AG09319 (cell line): ENCODE measurements at regions not wholly inside any gene's neighbourhood (a gene's known extent, or its start where the extent isn't known, plus 50 kb on each side); places are given as distances from the start of the nearest gene placed in this dataset.

Source experiments
- DNase-seq: peaks from one replicate; pipeline ENCODE4 v3.0.0-alpha.2; 2010; ENCODE audit warnings: low read depth; ENCODE audit errors: extremely low read depth
- TF ChIP-seq, protein P1 (sequence below): IDR thresholded peaks from 2 replicates; pipeline ENCODE4 v1.5.1; 2011; ENCODE audit warnings: low read depth, mild to moderate bottlenecking, inconsistent platforms, low read length, moderate library complexity

DNA sequence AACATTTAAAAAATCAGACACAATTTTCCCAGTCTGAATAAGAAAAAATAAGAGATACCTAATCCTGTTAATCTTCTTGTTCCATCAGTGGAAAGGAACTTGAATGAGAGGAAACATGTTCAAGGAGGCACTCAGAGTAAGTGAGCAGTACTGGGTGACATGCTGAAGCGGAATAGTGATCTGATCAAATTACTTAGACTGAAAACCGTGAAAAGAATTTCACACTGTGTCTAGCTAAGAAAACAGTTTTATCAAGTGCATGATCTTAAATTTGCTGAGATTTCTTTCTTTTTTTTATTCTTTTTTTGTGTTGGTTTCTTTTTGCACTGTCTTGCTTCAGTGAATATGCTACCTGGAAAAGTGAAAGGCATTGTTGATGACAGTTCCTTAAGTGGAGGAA is 249.5 kb upstream of the SLC10A2 start:
- no peak for DNase-seq
- TF ChIP-seq, protein P1, sequence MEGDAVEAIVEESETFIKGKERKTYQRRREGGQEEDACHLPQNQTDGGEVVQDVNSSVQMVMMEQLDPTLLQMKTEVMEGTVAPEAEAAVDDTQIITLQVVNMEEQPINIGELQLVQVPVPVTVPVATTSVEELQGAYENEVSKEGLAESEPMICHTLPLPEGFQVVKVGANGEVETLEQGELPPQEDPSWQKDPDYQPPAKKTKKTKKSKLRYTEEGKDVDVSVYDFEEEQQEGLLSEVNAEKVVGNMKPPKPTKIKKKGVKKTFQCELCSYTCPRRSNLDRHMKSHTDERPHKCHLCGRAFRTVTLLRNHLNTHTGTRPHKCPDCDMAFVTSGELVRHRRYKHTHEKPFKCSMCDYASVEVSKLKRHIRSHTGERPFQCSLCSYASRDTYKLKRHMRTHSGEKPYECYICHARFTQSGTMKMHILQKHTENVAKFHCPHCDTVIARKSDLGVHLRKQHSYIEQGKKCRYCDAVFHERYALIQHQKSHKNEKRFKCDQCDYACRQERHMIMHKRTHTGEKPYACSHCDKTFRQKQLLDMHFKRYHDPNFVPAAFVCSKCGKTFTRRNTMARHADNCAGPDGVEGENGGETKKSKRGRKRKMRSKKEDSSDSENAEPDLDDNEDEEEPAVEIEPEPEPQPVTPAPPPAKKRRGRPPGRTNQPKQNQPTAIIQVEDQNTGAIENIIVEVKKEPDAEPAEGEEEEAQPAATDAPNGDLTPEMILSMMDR = no peak

DNA sequence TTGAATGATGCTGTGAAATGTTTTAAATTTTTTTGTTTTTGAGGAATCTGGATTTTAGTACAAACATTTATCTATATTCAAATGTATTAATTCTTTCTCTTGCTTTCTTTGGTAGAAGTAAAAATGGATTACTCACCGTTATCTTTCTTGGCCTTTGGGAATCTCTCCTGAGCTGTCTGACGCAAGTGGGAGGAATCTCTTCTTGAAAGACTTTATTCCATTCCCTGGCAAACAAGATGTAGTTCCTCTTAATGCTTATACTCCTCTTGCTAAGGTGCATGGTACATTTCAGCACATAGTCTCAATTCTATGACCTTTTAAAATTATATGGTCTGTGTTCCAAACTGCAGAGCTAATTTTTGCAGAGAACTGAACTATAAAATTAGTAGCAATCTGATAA is 246.2 kb upstream of the SLC10A2 start:
- TF ChIP-seq, protein P1 = no peak
- no peak for DNase-seq

DNA sequence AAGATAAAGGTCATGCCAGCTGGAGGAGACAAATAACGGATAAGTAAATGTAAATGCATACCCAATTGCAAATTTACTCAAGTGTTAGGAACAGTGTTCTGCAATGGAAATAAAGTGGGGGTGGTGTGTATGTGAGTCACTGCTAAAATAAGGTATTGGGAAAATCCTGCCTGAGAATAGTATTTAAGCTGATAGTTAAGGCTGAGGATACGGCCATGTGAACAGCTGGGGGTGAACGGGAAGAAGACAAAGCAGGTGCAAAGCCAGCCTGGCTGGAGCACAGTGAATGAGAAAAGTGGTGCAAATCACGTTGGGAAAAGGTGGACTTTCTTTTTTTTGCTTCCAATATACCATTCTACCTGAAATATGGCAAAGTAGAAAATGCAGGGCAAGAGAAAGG is 242.4 kb upstream of the SLC10A2 start:
- TF ChIP-seq, protein P1 = no peak
- no peak for DNase-seq

DNA sequence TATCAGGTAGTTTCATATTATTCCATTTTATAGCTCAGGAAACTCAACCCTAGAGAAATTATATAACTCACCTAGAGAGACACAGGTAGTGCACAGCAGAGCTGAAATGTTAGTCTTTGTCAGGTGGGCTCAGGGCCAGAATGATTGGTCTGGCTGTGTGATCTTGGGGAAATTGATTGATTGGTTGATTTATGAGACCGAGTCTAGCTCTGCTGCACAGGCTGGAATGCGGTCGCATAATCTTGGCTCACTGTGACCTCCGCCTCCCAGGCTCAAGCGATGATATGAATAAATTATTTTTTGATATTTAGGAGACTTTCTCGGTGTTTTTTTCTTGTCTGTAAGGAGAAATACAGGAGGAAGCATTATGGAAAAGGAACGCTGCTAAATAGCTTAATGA is 239.9 kb upstream of the SLC10A2 start:
- no peak for DNase-seq
- TF ChIP-seq, protein P1 = no peak

DNA sequence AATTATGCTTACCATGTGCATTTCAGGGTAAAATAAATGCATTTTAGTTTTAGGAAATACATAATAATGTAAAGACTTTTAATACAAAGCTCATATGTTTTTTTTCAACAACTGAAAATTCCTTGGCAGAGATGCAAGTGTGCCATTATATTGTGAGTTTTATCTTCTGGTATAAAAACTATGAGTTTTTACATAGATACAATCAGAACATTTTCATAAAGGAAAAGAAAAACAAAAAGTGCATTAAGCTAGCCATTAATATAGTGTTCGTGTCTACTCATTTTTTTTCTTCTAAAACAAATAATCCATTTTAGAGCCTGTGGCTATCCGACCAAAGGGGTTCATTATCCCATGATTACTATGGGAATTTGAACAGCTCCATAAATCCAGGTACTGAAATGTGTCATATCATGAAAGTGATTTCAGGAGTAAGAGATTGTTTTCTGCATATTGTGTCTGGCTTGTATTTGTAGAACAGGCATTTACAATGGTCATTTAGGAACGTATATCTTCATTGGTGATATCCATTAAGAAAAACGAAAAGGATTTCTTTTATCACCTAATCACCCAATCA is 236.9 kb upstream of the SLC10A2 start:
- DNase-seq = no peak
- TF ChIP-seq, protein P1 = no peak

DNA sequence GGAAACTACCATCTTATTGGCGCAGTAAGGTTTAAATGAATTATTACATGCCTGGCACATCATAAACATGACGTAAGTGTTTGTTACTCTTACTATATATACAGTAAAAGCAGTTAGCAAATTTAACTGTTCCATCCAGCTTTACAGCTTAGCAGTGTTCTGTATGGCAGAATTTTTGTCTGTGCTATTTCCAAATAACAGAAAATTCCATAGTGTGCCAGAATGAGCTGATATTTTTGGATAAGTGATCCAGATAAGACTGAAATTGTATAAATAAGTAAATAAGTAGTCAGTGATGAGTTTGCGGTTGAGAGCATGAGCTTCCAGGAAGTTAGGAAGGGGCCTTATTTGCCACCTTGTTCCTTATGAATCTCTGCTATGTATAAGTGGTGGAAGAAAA is 236.5 kb upstream of the SLC10A2 start:
- no peak for DNase-seq
- TF ChIP-seq, protein P1 = no peak

DNA sequence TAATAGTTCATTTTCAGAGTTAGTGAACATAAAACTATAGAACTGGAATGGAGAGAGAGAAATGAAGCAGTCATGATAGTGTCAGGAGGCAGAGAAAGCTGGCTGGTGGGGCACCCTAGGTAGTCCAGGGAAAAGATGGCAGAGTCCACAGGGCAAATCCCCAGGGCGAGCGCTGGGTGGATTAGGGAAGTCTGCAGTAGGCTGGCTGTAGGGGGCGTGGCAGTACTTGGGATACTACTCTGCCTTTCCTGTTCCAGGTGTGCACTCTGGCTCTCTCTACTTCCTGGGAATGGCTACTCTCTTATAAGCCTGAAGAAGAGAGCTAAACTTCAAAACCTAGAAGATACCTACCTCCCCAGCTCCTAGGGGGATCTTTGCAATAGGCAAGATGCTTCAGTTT is 232.9 kb upstream of the SLC10A2 start:
- DNase-seq = no peak
- TF ChIP-seq, protein P1 = no peak
